ENCODE measurements at regions not wholly inside any gene's neighbourhood (a gene's known extent, or its start where the extent isn't known, plus 50 kb on each side); places are given as distances from the start of the nearest gene placed in this dataset.

- TF ChIP-seq, protein P1, sequence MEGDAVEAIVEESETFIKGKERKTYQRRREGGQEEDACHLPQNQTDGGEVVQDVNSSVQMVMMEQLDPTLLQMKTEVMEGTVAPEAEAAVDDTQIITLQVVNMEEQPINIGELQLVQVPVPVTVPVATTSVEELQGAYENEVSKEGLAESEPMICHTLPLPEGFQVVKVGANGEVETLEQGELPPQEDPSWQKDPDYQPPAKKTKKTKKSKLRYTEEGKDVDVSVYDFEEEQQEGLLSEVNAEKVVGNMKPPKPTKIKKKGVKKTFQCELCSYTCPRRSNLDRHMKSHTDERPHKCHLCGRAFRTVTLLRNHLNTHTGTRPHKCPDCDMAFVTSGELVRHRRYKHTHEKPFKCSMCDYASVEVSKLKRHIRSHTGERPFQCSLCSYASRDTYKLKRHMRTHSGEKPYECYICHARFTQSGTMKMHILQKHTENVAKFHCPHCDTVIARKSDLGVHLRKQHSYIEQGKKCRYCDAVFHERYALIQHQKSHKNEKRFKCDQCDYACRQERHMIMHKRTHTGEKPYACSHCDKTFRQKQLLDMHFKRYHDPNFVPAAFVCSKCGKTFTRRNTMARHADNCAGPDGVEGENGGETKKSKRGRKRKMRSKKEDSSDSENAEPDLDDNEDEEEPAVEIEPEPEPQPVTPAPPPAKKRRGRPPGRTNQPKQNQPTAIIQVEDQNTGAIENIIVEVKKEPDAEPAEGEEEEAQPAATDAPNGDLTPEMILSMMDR (IDR thresholded peaks at IDR 0.05; ENCODE audit: extremely low read depth, missing control alignments), result no peak
- no peak for DNase-seq (ENCODE audit: low spot score)
Observed at GRCh38 chr9:121582641-121583040, 68.8 kb upstream of the DAB2IP start.

GRCh38 chr9:121584421-121584820, 67.0 kb upstream of the DAB2IP start:
- no peak for DNase-seq (ENCODE audit: low spot score)

GRCh38 chr9:121587863-121588262, 63.6 kb upstream of the DAB2IP start:
- TF ChIP-seq, protein P1 (IDR thresholded peaks at IDR 0.05; ENCODE audit: extremely low read depth, missing control alignments), result no peak
- no peak for DNase-seq (ENCODE audit: low spot score)

More at GRCh38 chr9:121584421-121584820, 67.0 kb upstream of the DAB2IP start:
- TF ChIP-seq, protein P1 (IDR thresholded peaks at IDR 0.05; ENCODE audit: extremely low read depth, missing control alignments), result no peak

DNA sequence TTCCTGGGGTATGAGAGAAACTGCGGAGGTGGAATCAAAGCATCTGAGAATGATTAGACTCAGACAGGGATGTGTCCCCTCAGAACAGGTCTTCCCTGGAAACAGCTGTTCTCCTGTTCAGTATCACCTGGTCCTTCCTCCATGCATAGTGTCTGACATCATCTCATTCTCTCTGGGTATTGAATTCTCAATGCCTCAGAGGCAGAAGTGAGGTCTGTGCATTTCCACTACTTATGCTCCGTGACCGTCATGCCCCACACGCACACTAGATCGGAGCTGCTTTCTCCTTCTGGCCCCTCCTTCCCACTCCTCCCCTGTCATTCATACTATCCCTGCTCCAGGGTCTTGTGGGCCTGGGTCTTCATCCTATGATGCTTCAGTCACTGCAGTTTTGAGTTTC, 61.4 kb upstream of the DAB2IP start:
- TF ChIP-seq, protein P1 (IDR thresholded peaks at IDR 0.05; ENCODE audit: extremely low read depth, missing control alignments), result no peak
- DNase-seq (ENCODE audit: low spot score), result no peak

GRCh38 chr9:121592265-121592664, 59.2 kb upstream of the DAB2IP start:
- TF ChIP-seq, protein P1 (IDR thresholded peaks at IDR 0.05; ENCODE audit: extremely low read depth, missing control alignments), result no peak
- no peak for DNase-seq (ENCODE audit: low spot score)

- TF ChIP-seq, protein P1 (IDR thresholded peaks at IDR 0.05; ENCODE audit: extremely low read depth, missing control alignments), result no peak
- DNase-seq (ENCODE audit: low spot score), result no peak
Observed at GRCh38 chr9:121593066-121593465, 58.4 kb upstream of the DAB2IP start.

GRCh38 chr9:121596515-121596914, 54.9 kb upstream of the DAB2IP start:
- DNase-seq (ENCODE audit: low spot score), result no peak
- TF ChIP-seq, protein P1 (IDR thresholded peaks at IDR 0.05; ENCODE audit: extremely low read depth, missing control alignments), result no peak
